Amniotic epithelial cell (primary cell): ENCODE measurements at regions not wholly inside any gene's neighbourhood (a gene's known extent, or its start where the extent isn't known, plus 50 kb on each side); places are given as distances from the start of the nearest gene placed in this dataset.

Experiments used
- DNase-seq: peaks from one replicate; pipeline ENCODE4 v3.0.0-alpha.2; 2010; ENCODE audit warnings: low read depth

DNA sequence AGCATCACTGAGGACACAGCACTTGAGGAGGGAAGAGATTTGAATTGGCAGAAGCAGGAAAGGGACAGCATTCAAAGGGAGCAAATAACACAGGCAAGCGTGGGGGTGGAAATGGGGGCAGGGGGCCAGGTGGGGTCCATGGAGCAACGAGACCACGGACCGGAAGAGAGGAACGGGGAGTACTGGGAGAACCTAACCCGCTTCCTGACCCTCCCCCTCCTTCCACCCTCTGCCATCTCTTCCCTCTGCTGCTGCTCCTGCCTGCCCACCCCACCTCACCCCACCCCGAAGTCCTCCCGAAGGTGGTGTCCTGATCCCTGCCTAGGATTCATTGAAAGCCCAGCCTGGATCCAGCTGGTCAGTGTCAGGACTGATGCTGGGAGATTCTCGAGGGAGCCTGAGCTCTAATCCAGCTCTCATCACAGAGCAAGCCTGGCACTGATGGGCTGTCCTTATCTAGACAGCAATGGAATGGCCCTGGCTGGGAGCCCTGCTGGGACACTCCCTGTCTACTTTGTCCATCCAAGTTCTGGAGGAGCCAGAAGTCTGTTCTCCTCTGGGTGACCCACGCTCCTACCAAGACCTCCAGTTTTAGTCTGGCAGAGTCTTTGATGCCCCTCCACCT lies 105.0 kb downstream of the TRIM29 start:
- DNase-seq: no peak

DNA sequence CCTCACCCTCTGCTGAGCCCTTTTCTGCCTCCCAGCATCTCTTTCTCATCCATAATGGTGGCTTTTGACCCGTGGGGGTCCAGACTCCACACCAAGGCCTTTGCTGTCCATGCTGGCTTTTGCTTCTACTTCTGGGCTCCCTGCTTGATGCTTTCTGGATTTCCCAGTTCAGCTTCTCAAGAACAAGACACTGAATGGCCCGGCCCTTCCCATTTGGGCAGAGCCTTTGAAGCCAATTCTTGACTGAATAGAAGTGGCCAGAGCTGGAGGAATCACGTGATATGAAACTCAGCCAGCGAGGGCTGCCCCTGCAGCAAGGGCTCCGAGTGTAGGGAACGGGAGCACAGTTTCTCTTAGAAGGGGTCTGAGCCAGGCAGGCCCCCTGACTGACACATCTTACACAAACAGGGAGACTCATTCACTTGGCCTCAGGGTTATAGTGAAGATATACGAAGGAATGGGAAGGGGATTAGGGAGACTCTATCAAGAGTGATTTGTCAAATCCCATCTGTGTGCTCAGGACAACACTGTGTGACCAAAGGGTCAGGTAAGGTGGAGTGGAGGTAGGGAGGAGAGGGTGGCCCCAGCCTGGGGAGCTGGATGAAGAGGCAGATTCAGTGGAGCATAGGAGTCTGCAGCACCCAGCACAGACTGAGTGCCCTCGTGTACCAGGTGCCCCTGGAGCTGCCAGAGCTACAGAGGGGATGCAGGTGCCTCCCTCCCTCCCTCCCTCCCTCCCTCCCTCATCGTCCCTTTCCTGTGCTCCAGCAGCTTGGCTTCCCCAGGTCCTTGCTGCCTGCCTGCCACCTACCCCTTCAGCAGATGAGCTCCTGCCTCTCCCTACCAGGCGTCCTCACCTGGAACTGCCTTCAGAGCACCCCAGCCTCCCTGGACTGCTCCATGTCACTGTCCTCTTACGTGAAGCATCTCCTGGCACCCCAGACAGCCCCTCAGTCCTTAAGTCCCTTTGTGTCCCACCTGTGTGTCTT lies 106.0 kb downstream of the TRIM29 start:
- no peak for DNase-seq

DNA sequence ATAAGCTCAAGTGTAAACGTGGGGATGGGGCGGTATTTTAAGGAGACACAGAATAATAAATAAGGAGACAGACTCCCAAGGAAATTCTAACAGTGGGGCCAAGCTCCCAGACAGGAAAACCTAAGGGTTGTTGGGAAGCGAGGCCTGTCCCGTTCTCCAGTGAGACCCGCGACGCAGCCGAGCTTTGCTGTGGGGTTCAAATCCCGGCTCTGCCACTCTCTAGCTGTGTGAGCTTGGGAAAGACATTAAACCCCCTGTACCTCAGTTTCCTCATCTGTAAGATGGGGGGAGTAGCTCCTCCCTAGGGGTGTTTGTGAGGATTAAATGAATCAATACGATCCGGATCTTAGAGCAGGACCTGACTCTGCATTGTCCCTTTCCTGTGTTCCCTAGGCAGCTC lies 106.8 kb downstream of the TRIM29 start:
- no peak for DNase-seq

DNA sequence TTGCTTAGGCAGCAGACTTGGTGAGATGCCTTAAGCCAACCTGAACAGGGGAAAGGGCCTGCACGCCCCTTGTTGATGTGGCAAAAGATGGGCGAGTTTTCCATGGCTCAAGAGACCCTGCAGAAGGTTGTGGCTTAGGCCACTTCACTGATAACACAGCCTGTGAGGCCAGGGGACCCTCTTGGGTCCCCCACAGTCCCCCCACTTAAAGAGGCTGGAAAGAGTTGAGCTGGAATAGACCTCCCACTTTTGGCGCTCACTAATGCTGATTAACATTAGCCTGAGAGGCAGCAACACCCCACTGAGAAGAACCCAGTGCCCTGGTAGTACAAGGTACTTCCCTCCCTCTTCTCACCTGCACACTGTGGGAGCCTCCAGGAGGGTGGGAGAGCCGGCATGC lies 107.5 kb downstream of the TRIM29 start:
- DNase-seq: no peak

DNA sequence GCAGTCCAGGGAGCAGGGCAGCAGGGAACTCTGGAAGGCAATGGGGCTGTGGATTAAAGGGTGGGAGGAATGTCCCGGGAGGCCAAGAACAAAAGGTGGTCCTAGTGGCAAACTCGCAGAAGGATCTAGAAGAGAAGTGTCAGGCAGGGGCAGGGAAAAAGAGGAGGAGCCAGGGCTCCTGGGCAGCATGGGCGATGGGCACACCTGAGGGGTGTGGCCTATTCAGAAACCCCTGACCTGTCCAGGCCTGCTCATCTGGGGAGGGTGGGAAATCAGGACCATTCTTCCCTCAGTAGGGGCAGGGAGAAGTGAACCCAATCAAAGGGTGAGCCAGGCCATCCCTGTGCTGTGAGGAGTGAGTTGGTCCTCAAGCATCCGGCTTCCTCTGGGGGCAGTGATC lies 108.6 kb downstream of the TRIM29 start:
- no peak for DNase-seq

DNA sequence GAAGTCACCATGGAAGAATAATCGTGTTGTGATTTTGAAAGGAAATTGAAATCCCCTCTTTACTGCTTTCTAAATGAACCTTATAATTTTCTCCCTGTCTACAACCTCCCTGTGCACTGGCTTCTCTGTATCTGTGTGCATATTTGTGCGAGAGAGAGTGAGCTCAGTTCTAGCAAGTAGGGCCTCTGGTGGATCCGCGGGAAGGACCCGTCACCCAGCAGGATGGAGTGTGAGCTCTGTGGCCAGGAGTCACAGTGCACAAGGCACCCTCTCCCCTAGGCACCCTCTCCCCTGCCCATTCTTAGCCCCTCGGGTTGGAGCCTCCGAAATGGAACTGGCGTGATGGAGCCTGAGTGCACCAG lies 109.0 kb downstream of the TRIM29 start:
- no peak for DNase-seq

DNA sequence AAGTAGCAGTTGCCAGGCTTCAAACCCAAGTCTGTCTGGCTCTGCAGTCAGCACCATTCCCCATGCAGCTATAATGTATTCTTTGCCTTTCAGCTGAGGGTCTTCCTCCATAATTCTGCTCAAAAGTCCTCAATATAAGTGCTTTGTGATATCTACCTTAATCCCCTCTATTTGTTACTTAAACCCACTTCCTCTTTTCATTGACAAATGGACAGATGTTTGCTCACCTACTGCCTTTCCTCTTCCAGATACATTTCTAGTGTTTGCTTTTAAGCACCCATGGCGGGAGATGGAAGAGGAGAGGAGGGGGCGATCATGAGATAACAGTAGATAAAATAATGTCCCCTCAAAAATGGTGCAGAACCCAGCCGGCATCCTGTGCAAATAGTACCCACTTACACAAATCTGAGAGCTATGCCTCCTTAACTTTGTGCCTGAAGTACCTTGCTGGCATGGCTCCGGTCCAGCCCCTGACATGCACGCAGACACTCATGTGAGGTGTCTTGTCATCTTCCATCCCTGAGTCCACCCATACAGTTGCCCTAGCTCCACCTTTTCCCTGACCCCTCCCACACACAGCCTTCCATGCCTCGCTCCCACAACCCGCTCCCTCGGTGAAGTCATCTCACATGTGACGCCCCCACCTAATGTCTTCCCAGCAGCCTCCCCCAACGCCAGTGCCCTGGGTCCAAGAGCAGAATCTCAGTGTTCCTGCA lies 109.6 kb downstream of the TRIM29 start:
- DNase-seq: no peak

DNA sequence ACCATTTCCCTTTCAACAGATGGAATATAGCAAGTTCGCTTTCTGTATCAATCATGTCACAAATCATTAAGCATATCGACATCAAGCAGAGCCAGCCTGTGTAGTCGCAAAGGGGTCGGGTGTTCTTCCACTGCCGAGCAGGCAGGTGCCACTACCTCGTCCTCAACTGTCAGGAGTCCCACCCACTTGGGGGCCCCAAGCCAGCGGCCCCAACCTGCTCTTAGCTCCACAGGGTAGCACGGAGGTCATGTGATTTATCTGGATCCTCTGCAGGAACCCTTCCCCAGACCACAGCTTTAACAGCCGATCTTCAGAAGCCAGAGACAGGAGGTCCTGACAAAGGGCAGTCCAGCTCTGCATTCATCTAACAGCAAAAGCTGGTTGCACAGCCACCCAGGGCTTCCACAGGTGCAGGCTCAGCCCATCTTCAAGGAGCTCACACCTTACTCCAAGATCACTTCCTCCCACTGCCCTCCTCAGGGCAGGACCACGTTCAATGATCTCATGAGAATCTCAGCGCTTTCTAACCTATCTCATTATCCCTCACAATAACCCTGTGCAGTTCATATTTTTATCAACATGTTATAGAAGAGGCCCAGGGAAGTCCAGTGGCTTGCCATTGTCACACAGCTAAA lies 110.2 kb downstream of the TRIM29 start:
- DNase-seq: no peak

DNA sequence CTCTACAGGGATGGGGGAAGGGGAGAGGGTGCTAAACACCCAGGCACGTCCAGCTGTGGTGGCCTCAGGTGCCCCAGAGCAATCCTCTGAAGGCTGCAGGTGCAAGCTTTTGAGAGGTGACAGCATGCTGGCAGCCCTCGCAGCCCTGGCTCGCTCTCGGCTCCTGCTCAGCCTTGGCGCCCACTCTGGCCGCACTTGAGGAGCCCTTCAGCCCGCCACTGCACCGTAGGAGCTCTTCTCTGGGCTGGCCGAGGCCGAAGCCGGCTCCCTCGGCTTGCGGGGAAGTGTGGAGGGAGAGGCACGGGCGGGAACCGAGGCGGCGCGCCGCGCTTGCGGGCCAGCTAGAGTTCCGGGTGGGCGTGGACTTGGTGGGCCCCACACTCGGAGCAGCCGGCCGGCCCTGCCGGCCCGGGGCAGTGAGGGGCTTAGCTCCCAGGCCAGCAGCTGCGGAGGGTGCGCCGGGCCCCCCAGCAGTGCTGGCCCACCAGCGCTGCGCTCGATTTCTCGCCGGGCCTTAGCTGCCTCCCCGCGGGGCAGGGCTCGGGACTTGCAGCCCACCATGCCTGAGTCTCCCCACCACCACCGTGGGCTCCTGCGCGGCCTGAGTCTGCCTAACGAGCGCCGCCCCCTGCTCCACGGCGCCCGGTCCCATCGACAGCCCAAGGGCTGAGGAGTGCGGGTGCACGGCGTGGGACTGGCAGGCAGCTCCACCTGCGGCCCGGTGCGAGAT lies 112.1 kb downstream of the TRIM29 start:
- no peak for DNase-seq

DNA sequence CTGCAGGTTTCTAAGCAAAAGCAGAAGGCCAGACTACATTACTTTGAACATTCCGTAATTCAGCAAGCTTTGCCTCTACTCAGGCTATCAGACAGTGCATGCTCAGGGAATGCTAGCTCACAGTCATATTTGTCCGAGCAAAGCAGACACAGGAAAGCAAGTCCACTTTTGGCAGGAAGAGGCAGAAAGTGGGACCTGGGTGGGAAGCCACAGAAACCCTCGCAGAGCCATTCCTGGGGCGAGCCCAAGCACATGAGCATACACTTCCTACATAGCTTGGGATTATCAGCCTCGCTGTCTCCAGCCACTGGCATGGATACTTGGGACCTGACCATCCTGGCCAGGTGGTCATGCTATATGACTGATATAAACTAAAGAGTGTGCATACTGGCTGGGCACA lies 113.3 kb downstream of the TRIM29 start:
- DNase-seq: no peak

DNA sequence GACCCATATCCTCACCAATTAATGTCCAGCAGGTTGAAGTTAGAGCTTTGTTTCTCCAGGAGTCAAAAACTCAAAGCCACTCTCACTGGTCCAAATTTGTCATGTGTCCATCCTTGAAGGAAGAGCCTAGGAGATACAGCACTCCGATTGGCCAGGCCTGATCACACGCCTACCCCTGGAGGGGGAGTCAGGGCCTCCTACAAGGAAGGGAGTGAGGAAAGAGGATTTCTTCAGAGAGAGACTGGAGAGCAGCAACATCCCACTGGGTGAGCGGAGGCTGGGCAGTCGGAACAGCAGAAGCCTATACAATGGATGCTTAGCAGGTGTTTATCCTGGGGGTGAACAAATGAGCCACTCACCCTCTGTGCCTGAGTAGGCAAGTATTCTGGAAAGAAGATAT lies 113.9 kb downstream of the TRIM29 start:
- no peak for DNase-seq

DNA sequence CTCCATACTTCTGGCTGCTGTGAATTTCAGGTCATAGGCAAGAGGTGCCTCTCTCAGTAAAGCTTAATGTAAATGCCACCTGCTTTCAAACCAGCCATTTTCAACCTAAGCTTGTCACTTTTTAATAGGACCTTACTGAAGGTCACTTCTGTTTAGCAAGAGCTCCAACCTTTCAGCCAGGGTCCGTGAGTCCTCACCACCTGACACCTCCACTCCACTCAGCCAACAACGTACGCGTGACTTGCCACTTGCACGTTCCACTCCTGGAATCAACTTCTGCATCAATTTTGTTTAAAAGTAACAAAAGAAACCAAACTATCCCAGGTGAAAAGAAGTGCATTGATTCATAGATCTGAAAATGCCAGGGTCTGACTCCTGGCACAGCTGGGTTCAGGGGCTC lies 114.4 kb downstream of the TRIM29 start:
- DNase-seq: no peak

DNA sequence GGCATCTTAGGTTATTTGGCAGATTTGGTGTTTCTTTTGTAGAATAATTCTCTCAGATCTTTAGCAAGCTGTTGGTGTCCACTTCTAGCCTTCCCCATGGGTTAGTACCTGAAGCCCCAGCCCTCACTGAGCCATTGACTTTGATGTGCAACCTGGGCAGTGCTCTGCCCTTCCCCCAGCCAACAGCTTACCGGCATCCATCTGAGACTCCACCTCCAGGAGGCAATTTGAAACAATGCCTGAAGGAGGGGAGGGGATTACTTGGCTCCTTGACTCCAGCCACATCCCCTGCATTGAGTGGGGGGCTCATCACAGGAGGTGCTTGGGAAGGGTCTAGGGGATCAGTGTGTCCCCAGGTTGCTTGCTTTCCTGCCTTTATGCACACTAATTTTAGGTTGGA lies 114.8 kb downstream of the TRIM29 start:
- DNase-seq: no peak

DNA sequence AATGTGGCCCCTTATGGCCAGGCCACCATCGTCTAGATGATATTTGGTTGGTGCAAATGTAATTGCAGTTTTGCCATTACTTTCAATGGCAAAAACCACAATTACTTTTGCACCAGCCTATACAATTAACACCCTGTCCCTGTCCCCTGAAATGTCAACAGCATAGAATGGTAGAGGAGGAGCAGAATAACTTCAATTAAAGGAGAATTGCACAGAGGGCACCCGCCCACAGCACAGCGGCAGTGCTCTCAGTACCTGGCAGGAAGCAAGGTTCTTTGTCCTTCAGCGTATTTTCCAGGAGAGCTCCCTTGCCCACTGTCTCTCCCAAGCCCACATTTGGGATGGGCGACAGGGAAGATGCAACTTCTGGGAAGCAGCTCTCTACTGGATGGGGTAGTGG lies 115.3 kb downstream of the TRIM29 start:
- no peak for DNase-seq

DNA sequence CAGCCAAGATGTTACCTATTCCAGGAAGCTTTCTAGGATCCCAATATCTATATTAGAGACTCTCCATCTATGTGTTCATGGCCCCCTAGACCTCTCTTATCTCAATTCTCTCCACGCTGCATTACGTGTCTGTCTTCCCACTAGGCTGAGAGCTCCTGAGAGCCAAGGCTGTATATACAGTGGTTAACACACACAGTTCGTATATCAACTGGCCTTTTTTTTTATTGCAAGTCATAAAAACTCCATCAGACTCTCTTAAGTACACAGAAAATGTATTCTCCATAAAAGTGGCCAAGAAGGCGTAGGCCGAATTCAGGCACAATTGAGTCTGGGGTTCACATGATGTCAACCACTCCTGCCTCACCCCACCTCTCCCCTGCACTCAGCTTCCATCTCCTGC lies 115.9 kb downstream of the TRIM29 start:
- no peak for DNase-seq

DNA sequence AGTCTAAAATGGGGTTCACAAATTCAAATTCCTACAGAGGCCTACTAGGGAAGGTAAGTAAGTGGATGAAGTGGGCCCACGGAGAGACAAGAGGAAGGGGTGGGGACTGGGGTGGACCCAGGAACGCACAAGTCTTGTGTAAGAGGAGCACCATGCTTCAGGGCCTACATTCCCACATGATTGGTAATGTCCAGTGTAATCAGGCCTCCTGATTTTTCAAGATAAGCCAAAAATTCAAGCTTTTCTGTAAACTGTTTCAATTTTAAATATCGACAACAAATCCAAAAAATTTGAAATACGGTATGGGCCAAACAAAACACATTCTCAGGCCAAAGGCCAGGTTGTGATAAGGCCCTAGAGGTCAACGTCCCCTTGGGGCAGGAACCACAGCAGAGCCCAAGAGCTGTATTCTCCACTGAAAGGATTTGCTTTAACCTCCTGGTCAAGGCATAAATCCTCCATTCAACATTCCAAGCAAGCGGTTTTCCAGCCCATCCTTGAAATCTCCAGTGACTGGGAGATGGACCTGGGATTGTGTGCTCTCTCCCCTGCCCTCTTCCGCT lies 116.4 kb downstream of the TRIM29 start:
- no peak for DNase-seq

DNA sequence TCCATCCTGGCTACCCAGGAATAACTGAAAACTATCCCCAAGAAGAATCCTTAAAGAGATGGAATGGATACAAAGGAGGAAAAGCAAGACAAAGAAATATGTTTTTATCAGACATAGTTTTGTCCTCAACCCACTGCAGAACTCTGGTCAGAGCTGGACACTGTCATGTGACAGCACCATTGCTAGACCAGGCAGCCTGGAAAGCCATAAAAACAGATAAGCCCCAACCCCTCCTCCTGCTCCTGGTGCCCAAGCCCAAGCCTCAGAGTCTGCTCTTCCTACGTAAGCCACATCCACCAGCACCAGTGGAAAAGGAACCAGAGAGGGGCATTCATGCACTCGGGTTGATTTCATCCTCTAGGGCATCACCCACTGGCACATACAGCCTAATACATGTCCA lies 116.9 kb downstream of the TRIM29 start:
- no peak for DNase-seq

DNA sequence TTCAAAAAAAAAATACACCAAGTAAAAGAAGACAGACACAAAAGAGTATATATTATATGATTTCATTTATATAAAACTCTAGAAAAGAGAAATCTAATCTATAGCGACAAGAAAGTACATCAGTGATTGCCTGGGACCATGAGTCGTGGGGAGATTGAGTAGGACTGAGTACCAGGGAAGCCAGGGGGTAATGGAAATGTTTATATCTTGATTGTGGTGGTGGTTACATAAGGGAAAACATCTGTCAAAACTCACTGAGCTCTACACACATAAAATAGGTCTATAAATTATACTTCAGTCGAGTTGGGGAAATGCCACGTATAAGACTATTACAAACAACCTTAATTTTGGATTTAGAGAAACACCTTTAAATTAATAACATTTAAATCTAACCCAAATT lies 117.4 kb downstream of the TRIM29 start:
- no peak for DNase-seq

DNA sequence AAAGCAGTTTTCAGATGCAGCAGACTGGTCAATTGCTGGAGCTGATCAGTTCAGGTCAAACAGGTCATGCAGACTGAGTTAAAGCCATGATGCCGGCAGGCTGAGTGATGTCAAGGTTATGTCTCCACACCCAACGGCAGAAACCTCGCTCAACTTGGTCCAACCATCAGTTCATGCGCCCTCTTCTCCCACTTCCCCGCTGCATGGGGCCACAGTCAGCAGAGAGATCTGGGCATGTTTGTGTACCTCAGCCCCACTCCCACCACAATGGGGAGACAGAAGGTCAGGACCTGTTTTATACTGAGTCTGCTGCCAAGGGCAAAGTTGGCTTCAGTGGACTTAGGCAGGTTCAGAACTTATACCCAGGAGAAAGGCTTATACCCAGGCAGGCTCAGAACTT lies 118.7 kb downstream of the TRIM29 start:
- no peak for DNase-seq

DNA sequence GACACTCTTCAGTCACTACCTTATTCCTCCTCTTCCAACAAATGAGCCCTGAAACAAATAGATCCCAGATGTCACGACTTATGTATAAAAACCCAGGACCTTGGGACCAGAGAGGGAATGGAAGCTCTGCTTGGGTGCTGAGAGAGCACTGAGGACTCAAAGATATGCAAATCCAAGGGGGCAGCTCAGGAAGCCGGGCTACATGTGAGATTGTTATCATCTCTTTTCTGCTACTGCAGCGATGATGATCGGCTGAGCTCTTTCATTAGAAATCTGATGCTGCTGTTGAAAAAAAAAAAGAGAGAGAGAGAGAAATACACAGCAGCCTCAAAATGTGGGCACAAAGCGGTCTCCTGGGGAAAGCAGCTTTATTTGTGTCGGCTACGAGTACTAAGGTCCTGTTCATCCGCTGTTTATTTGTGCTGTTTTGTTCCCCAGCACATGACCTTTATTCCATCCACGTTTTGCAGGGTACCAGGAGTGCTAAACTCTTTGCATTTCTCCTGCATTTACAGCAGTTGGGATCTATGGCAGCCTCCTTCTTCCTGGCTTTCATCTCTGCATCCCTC lies 120.2 kb downstream of the TRIM29 start:
- no peak for DNase-seq
